Panc1 (cell line): ENCODE measurements at regions not wholly inside any gene's neighbourhood (a gene's known extent, or its start where the extent isn't known, plus 50 kb on each side); places are given as distances from the start of the nearest gene placed in this dataset.

Source experiments
- ATAC-seq: fragments of 200-7000 bp; cut with Tn5 transposase; 2 replicates; pipeline ENCODE4 v1.9.1; 2020; ENCODE audit warnings: mild to moderate bottlenecking, moderate library complexity
- BruUV-seq: library from RNA; stranded (reverse); fragments of 400-500 nt; replicated peaks from 2 replicates; lab custom pipeline; 2021; lab: Mats Ljungman, UMichigan
- CTCF ChIA-PET: fragments of 300-600 bp; sonication (Branson Sonifier 250); formaldehyde crosslinking; loops from one replicate; lab custom pipeline; 2022; ENCODE audit warnings: antibody characterized with exemption; lab: Charles Lee
- POLR2A ChIA-PET: fragments of 300-600 bp; sonication (Branson Sonifier 250); formaldehyde crosslinking; loops from one replicate; lab custom pipeline; 2022; ENCODE audit warnings: antibody characterized with exemption; lab: Charles Lee
- DNase-seq: peaks from one replicate; pipeline ENCODE4 v3.0.0-alpha.2; 2010; ENCODE audit warnings: low read depth, low spot score
- H3K27ac ChIP-seq: 2 replicates; pipeline ENCODE4 v1.5.1; 2011; ENCODE audit warnings: mild to moderate bottlenecking, low read length, inconsistent platforms
- H3K27me3 ChIP-seq: fragments of 200-500 bp; sonication (Bioruptor generic); 2 replicates; pipeline ENCODE4 v1.6.0; 2014; ENCODE audit warnings: low read length, inconsistent platforms; ENCODE audit not compliant: control insufficient read depth, insufficient read depth
- H3K36me3 ChIP-seq: fragments of 200-500 bp; sonication (Bioruptor generic); 2 replicates; pipeline ENCODE4 v1.5.1; 2014; ENCODE audit warnings: inconsistent platforms, mild to moderate bottlenecking, low read length, moderate library complexity; ENCODE audit not compliant: control insufficient read depth, insufficient read depth
- H3K4me1 ChIP-seq: 2 replicates; pipeline ENCODE4 v1.5.1; 2011; ENCODE audit warnings: inconsistent platforms, mild to moderate bottlenecking, low read length, moderate library complexity; ENCODE audit not compliant: control insufficient read depth, insufficient read depth
- H3K4me3 ChIP-seq, 2 experiments: 2 replicates each; pipeline ENCODE4 v1.5.1; 2011 to 2012; ENCODE audit warnings: low read depth in 2 of 2, low read length in 2 of 2, mild to moderate bottlenecking in 2 of 2, inconsistent platforms in 1 of 2, moderate library complexity in 1 of 2
- H3K9me3 ChIP-seq: fragments of 200-500 bp; sonication (Bioruptor generic); 2 replicates; pipeline ENCODE4 v1.5.1; 2014; ENCODE audit warnings: low read depth, mild to moderate bottlenecking, inconsistent platforms, low read length, moderate library complexity; ENCODE audit not compliant: control insufficient read depth, insufficient read depth
- POLR2AphosphoS5 ChIP-seq: IDR thresholded peaks from 2 replicates; pipeline ENCODE4 v1.6.1; 2012; ENCODE audit warnings: mild to moderate bottlenecking, low read depth, low read length, moderate library complexity
- SIN3A ChIP-seq: IDR thresholded peaks from 2 replicates; pipeline ENCODE4 v1.6.1; 2012; ENCODE audit warnings: low read depth, mild to moderate bottlenecking, low read length, moderate library complexity, borderline replicate concordance; ENCODE audit not compliant: insufficient read depth
- TCF7L2 ChIP-seq: IDR thresholded peaks from 2 replicates; pipeline ENCODE4 v1.6.1; 2011; ENCODE audit warnings: mild to moderate bottlenecking, low read depth, low read length, inconsistent platforms
- in situ Hi-C: cut with HindIII; loops from 2 replicates; pipeline ENCODE4 v1.10.0; 2016; ENCODE audit warnings: low sequenced_read_pairs, low pct_unique_long_range_greater_than_20kb
- intact Hi-C: fragments of 100-400 bp; cut with micrococcal nuclease; formaldehyde crosslinking; loops from one replicate; pipeline ENCODE4 v1.10.0; 2022; ENCODE audit not compliant: unreplicated experiment
- TF ChIP-seq, protein P1 (sequence below), 2 experiments: IDR thresholded peaks; 2 replicates each; pipeline ENCODE4 v1.6.1; 2011 to 2012; ENCODE audit warnings: low read depth in 2 of 2, control low read depth in 1 of 2, low read length in 1 of 2, mild to moderate bottlenecking in 1 of 2, moderate library complexity in 1 of 2; ENCODE audit not compliant: insufficient read depth in 1 of 2
- TF ChIP-seq, protein P2 (sequence below): fragments of 450-650 bp; IDR thresholded peaks from 2 replicates; pipeline ENCODE4 v1.5.1; 2017; ENCODE audit warnings: mild to moderate bottlenecking

DNA sequence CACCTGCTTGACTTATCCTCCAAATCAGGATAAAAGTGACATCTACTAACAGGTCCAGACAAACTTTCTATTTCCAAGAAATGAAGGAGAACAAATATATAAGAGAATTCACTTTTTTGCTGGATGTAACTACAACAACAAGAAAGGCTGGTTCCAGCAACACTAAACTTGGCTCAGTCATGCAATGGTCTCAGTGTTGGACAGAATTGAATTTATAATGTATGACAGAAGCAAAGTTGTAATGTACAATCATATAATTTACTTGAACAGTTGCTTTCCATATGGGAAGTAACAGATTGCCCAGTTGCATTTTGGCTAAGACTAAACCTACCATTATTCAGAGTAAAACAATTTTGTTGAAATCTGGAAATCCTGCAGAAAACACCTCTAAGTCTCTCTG lies 183.3 kb upstream of the INTU start:
- no peaks in the 10 kb centered on the region for H3K4me1 ChIP-seq
- CTCF ChIA-PET = no interaction called here
- TF ChIP-seq POLR2AphosphoS5 (no peak), TCF7L2 (no peak), SIN3A (no peak)
- TF ChIP-seq, protein P1, sequence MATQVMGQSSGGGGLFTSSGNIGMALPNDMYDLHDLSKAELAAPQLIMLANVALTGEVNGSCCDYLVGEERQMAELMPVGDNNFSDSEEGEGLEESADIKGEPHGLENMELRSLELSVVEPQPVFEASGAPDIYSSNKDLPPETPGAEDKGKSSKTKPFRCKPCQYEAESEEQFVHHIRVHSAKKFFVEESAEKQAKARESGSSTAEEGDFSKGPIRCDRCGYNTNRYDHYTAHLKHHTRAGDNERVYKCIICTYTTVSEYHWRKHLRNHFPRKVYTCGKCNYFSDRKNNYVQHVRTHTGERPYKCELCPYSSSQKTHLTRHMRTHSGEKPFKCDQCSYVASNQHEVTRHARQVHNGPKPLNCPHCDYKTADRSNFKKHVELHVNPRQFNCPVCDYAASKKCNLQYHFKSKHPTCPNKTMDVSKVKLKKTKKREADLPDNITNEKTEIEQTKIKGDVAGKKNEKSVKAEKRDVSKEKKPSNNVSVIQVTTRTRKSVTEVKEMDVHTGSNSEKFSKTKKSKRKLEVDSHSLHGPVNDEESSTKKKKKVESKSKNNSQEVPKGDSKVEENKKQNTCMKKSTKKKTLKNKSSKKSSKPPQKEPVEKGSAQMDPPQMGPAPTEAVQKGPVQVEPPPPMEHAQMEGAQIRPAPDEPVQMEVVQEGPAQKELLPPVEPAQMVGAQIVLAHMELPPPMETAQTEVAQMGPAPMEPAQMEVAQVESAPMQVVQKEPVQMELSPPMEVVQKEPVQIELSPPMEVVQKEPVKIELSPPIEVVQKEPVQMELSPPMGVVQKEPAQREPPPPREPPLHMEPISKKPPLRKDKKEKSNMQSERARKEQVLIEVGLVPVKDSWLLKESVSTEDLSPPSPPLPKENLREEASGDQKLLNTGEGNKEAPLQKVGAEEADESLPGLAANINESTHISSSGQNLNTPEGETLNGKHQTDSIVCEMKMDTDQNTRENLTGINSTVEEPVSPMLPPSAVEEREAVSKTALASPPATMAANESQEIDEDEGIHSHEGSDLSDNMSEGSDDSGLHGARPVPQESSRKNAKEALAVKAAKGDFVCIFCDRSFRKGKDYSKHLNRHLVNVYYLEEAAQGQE (IDR thresholded peaks at IDR 0.05; ENCODE audit: insufficient read depth in 1 of 2, low read depth in 2 of 2, low read length in 1 of 2) = no peak
- TF ChIP-seq, protein P2, sequence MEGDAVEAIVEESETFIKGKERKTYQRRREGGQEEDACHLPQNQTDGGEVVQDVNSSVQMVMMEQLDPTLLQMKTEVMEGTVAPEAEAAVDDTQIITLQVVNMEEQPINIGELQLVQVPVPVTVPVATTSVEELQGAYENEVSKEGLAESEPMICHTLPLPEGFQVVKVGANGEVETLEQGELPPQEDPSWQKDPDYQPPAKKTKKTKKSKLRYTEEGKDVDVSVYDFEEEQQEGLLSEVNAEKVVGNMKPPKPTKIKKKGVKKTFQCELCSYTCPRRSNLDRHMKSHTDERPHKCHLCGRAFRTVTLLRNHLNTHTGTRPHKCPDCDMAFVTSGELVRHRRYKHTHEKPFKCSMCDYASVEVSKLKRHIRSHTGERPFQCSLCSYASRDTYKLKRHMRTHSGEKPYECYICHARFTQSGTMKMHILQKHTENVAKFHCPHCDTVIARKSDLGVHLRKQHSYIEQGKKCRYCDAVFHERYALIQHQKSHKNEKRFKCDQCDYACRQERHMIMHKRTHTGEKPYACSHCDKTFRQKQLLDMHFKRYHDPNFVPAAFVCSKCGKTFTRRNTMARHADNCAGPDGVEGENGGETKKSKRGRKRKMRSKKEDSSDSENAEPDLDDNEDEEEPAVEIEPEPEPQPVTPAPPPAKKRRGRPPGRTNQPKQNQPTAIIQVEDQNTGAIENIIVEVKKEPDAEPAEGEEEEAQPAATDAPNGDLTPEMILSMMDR = no peak
- no peak overlapping the region for H3K27ac ChIP-seq
- POLR2A ChIA-PET = no interaction called here
- DNase-seq = no peak
- H3K36me3 ChIP-seq = no peaks in the 10 kb centered on the region
- in situ Hi-C loops = no loop called here
- H3K9me3 ChIP-seq = no peaks in the 10 kb centered on the region
- H3K4me3 ChIP-seq = no peak overlapping the region
- intact Hi-C loops = no loop called here
- BruUV-seq = no TSS peak
- no peak for ATAC-seq
- H3K27me3 ChIP-seq = no peaks in the 10 kb centered on the region

DNA sequence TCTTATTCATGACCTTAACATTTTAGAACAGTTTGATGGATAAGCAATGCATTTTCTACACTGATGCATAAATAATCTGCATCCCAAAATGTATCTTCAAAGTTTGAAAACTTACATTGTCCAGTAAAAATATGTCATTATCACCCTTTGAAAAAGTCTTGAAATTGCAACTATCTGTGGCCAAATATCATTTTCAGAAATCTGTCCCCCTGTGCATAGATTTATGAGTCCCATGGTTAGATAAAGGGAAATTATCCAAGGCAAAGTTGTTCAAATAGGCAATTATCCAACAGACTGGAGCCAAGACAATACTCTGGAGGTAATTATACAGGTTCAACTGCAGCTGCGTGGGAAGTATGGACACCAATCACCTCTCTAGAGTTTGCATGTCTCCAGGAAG lies 182.5 kb upstream of the INTU start:
- BruUV-seq = no TSS peak
- ChIA-PET CTCF (no interaction called here), POLR2A (no interaction called here)
- Histone ChIP-seq H3K9me3 (no peaks in the 10 kb centered on the region), H3K4me1 (no peaks in the 10 kb centered on the region), H3K27me3 (no peaks in the 10 kb centered on the region), H3K4me3 (no peak overlapping the region), H3K36me3 (no peaks in the 10 kb centered on the region), H3K27ac (no peak overlapping the region)
- intact Hi-C loops = no loop called here
- ATAC-seq (no peak), DNase-seq (no peak)
- TF ChIP-seq SIN3A (no peak), TCF7L2 (no peak), POLR2AphosphoS5 (no peak)
- TF ChIP-seq, protein P2 = no peak
- TF ChIP-seq, protein P1 (IDR thresholded peaks at IDR 0.05; ENCODE audit: insufficient read depth in 1 of 2, low read depth in 2 of 2, low read length in 1 of 2) = no peak
- in situ Hi-C loops = no loop called here
